IPS DF 4.7 (cell line): ENCODE measurements at regions not wholly inside any gene's neighbourhood (a gene's known extent, or its start where the extent isn't known, plus 50 kb on each side); places are given as distances from the start of the nearest gene placed in this dataset.
"Not testable (repeated sequence)": the region's sequence is repeated elsewhere in the genome, so short reads cannot be mapped to it uniquely, and the experiment has no call there.

Experiments
- DNase-seq: peaks from one replicate; pipeline ENCODE4 v3.0.0-alpha.2; 2013; ENCODE audit warnings: low spot score; ENCODE audit errors: extremely low read depth

DNA sequence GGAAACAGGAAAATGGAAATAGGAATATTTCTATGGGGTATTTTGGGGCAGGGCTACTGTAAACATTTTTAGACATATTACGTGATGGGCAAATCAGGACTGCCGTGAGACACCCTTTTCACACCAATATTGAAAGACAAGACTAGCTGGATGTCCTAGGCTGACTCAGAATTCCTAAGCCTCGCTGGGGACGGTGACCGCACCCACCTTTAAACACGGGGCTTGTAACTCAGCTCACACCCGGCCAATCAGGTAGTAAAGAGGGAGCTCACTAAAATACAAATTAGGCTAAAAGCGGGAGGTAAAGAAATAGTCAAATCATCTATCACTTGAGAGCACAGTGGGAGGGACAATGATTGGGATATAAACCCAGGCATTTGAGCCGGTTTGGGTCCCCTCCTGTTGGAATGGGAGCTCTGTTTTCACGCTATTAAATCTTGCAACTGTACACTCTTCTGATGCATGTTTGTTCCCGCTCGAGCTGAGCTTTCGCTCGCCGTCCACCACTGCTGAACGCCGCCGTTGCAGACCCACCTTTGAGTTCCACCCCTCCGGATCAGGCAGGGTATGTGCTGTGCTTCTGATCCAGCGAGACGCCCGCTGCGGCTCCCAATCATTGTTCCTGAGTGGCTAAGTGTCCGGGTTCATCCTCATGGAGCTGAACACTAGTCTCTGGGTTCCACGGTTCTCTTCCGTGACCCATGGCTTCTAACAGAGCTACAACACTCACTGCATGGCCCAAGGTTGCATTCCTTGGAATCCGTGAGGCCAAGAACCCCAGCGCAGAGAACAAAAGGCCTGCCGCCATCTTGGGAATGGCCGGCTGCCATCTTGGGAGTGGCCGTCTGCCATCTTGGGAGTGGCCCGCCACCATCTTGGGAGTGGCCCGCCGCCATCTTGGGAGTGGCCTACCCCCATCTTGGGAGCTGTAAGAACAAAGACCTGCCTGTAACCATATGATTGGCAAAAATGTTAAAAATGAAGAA, 152.6 kb downstream of the CRLF2 start:
- no peak for DNase-seq

DNA sequence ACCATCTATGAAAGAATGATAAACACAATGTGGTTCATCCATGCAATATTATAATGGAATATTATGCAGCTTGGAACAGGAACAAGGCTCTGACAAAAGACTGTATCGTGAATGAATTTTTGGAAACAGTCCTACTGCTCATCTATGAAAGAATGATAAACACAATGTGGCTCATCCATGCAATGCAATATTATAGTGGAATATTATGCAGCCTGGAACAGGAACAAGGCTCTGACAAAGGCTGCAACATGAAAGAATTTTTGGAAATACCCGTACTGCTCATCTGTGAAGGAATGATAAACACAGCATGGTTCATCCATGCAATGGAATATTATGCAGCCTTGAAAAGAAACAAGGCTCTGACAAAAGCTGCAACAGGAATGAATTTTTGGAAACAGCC, 158.8 kb downstream of the CRLF2 start:
- not testable (repeated sequence) for DNase-seq

DNA sequence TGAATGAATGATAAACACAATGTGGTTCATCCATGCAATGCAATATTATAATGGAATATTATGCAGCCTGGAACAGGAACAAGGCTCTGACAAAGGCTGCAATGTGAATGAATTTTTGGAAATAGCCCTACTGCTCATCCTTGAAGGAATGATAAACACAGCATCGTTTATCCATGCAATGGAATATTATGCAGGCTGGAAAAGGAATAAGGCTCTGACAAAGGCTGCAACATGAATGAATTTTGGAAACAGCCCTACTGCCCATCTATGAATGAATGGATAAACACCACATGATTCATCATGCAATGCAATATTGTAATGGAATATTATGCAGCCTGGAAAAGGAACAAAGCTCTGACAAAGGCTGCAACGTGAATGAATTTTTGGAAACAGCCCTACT, 159.4 kb downstream of the CRLF2 start:
- no peak for DNase-seq

DNA sequence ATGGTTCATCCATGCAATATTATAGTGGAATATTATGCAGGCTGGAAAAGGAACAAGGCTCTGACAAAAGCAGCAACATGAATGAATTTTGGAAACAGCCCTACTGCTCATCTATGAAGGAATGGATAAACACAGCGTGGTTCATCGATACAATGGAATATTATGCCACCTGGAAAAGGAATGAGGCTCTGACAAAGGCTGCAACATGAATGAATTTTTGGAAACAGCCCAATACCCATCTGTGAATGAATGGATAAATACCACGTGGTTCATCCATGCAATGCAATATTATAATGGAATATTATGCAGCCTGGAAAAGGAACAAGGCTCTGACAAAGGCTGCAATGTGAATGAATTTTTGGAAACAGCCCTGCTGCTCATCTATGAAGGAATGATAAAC, 160.4 kb downstream of the CRLF2 start:
- DNase-seq: no peak

DNA sequence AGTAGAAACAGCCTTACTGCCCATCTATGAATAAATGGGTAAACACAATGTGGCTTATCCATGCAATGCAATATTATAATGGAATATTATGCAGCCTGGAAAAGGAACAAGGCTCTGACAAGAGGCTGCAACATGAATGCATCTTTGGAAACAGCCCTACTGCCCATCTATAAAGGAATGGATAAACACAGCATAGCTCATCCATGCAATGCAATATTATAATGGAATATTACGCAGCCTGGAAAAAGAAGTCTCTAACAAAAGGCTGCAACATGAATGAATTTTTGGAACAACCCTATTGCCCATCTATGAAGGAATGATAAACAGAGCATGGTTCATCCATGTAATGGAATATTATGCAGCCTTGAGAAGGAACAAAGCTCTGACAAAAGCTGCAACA, 161.0 kb downstream of the CRLF2 start:
- DNase-seq: no peak

DNA sequence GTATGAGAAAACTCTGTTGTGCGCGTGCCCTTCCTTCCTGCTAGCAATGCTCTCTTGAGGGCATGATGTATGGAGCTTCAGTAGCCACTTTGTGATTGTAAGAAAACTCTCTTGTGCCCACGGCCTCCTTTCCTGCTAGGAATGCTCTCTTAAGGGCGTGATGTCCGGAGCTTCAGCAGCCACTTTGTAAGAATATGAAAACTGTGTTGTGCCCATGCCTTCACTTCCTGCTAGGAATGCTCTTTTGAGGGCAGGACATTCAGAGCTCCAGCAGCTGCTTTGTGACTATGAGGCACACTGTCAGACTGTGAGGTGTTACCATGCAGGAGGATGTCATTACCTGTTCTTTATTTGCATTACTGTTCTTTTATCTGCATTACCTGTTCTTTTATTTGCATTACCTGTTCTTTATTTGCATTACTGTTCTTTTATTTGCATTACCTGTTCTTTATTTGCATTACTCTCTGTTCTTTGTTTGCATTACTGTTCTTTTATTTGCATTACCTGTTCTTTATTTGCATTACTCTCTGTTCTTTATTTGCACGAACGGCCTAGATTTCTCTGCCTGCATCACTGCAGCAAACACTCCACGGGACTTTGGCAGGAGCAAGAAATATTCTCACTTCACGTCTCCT, 166.7 kb downstream of the CRLF2 start:
- no peak for DNase-seq

DNA sequence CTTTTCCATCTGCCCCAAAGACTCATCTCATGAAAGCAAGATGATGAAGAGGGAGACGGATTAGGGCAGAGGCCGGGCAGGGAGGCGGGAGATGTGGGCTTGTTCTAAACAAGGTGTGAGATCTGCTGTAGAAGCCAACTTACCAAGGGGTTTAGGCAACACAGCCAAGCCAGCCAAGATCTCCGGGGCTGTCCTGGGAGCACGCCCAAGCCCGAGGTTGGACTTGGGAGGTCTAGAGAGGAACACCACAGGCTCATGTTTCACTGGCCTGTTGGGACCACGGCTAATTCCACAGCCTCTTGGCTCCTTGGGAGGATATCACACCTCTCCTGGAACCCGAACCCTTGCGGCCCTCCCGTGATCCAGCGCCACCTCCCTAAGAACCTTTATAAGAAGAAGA, 171.4 kb downstream of the CRLF2 start:
- no peak for DNase-seq

DNA sequence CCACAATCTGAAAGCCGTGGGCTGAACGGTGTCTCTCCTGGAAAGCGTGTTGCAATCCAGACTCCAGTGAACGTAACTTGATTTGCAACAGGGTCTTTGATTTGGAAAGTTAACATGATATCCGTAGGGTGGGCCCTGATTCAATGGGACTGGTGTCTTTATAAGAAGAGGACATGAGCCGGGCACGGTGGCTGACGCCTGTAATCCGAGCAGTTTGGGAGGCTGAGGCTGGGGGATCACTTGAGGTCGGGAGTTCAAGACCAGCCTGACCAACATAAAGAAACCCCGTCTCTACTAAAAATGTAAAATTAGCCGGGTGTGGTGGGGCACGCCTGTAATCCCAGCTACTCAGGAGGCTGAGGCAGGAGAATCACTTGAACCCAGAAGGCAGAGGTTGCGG, 176.5 kb downstream of the CRLF2 start:
- not testable (repeated sequence) for DNase-seq

DNA sequence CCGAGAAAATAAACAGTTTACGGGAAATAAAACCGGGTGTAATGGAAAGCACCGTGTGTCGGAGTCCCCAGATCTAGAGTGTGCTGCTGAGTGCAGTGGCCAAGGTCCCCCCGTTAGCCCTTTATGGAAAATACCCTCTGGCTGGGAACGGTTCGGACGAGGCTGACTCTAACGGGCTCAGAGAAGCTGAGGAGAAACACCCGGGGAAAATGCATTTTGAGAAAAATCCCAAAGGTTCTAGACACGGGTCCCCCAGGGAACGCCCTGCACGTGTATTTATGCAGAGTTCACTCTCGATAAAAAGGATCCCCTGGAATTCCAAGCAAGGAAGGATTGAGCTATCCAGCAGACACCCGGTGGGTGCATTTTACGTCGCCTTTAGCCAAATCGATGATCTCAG, 177.2 kb downstream of the CRLF2 start:
- no peak for DNase-seq

DNA sequence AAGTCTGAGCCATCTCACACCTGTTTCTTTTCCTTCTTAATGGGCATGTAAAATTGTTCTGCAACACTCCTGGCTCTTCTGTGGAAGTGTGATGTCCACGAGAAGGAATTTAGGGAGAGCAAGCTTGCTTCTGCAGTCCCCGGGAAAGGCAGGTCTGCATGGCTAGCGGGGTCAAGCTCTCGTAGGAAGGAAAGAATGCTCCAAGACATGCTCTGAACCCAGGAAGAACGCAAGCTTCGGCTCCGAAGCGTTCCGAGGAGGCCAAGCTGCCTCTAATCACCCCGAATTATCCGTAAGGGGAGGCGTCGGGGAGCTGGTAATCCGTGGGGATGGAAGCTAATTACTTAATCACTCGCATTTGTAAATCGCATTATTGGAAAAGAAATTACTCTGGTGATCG, 177.7 kb downstream of the CRLF2 start:
- no peak for DNase-seq

DNA sequence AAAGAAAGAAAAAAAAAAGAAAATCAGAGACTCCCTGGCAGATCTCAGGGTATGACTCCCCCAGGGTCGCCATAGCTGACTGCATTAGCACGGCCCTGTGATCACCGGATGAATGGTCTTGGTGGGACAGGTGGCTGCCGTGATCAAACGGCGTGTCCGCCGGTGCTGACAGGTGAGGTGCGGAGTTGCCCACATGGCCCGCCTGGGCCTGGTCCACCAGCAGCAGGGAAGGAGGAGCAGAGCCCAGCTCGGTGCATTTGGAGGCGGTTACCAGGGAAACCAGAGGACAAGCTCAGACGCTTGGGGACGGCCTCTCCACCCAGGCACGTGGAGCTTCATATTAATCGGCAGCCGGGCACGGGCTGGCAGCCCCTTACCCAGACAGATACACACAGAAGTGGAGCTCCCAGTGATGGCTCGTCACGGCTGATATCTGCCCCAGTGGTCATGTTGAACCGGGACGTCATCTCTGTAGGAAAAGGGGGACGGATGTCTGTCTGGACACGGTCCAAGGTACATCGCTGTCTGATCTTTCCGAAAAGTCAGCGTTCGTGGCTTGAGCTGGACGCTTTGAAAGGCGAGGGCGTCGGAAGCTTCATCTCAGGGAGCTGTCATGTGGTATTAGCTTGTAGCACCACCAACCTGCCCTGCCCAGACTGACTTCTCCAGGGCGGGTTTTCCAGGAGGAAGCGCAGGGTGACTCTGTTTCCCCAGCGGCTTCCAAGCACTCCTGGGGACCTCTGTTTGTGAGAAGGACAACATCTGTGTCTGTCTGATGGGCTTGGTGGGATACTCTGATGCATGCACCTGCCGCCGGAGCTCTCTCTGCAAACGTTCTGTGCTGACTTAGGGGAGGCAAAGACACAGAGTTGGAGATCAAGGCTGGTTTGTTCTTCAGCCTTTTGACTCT, 180.7 kb downstream of the CRLF2 start:
- no peak for DNase-seq

DNA sequence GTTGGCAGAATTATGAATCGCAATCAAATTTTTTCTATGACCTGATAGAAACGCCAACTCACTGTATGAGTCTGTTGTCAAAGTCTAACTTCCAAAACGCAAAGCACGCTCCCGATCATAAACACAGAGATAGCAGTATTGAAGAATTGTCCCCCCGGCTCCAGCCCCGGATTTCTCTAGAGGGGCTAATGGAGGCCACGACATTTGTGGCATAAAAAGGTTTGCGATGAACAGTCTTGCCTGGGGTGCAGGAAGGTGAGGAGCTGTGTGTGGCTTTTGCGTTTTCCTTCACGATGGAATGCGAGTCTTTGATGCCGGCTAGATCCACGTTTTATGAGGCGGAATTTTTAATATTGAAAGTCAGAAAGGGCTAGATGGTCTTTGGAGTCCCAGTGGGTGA, 183.0 kb downstream of the CRLF2 start:
- DNase-seq: no peak

DNA sequence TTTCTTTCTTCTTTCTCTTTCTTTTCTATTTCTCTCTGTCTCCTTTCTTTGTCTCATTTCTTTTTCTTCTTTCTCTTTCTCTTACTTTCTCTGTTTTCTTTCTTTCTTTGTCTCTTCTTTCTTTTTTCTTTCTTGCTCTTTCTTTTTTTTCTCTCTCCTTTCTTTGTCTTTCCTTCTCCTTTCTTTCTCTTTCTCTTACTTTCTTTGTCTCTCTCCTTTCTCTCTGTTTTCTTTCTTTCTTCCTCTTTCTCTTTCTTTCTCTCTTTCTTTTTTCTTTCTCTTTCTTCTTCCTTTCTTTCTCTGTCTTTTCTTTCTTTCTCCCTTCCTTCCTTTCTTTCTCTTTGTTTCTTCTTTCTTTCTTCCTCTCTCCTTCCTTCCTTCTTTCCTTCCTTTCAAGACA, 184.8 kb downstream of the CRLF2 start:
- no peak for DNase-seq

DNA sequence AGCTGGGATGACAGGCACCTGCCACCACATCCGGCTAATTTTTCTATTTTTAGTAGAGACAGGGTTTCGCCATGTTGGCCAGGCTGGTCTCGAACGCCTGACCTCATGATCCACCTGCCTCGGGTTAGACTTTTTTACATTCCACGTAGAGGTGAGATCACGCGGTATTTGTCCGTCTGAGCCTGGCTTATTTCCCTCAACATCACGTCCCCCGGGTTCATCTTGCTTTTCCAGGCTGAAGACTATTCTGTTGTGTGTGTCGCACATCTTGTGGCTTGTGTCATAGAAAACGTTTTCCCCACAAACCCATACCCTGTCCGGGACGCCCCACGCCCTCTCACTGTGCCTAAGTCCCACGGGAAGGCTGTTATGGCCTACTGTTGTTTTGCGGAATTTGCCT, 185.3 kb downstream of the CRLF2 start:
- DNase-seq: no peak

DNA sequence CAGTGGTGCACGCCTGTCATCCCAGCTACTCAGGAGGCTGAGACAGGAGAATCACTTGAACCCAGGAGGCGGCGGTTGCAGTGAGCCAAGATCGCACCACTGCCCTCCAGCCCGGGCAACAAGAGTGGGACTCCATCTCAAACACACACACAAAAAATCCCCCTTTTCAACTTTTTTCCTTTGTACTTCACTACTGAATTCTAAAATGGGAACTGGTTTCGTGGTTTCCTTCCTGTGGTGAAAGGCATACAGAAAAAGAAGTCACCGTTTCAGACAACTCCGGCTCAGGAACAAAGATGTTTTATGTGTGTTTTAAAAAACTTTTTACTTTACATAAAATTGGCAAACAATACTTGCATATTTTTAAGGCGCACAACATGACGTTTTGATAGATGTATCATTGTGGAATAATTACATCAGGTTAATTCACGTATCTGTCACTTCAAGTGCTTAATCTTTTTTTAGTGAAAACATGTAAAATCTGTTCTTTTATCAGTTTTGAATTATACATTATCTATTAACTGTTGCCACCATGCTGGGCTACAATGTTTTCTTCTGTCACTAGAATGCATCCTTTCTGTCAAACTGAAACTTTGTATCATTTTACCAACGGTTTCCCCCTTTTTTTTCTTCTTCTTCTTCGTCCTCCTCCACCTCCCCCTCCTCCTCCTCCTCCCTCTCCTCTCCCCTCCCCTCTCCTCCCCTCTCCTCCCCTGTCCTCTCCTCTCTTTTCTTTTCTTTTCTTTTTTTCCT, 186.0 kb downstream of the CRLF2 start:
- DNase-seq: no peak

DNA sequence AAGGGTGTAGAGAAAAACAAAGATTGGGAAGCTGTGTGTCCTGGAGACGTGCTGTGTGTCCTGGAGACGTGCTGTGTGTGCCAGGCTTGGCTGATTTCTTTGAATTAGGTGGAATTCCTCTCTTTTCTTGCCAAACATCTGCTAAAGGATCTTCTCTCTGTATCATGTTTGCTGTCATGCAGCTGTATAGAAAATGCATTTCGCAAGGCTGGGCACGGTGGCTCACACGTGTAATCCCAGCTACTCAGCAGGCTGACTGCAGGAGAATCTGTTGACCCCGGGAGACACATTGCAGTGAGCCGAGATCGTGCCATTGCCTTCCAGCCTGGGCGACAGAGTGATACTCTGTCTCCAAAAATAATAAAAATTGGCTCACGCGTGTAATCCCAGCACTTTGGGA, 187.0 kb downstream of the CRLF2 start:
- no peak for DNase-seq

DNA sequence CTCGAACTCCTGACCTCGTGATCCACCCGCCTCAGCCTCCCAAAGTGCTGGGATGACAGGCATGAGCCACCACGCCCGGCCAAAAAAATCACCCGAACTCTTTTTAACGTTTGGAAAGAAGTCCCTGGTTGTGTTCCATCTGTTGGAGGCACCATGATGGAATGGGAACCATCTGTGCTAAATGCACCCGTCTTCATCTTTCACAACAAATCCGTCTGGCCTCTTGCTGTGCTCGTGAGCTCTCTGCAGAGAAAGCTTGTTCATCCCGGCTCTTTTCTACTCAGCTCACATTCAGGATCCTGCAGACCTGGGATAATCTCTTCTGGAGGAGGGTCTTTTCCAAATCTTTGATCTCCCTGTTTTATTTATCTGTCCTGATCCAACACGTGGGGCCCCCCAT, 188.8 kb downstream of the CRLF2 start:
- DNase-seq: no peak

DNA sequence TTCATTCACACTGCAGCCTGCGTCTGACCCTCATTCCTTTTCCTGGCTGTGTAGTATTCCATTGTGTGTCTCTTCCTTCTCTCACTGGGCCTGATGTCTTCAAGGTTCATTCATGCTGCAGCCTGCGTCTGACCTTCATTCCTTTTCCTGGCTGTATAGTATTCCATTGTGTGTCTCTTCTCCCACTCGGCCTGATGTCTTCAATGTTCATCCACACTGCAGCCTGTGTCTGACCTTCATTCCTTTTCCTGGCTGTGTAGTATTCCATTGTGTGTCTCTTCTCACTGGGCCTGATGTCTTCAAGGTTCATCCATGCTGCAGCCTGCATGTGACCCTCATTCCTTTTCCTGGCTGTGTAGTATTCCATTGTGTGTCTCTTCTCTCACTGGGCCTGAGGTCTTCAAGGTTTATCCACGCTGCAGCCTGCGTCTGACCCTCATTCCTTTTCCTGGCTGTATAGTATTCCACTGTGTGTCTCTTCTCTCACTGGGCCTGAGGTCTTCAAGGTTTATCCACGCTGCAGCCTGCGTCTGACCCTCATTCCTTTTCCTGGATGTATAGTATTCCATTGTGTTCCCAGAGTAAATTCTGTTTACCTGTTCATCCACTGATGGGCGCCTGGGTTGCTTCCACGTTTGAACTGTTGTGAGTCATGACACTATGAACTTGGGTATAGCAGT, 191.0 kb downstream of the CRLF2 start:
- DNase-seq: not testable (repeated sequence)

DNA sequence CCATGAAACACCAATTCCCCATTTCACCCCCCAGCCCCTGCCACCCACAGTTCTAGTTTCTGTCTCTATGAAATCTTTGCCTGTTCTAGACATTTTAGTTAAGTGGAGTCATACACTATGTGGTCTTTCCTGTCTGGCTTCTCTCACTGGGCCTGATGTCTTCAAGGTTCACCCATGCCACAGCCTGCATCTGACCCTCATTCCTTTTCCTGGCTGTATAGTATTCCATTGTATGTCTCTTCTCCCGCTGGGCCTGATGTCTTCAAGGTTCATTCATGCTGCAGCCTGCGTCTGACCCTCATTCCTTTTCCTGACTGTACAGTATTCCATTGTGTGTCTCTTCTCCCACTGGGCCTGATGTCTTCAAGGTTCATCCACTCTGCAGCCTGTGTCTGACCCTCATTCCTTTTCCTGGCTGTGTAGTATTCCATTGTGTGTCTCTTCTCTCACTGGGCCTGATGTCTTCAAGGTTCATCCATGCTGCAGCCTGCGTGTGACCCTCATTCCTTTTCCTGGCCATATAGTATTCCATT, 191.7 kb downstream of the CRLF2 start:
- no peak for DNase-seq

DNA sequence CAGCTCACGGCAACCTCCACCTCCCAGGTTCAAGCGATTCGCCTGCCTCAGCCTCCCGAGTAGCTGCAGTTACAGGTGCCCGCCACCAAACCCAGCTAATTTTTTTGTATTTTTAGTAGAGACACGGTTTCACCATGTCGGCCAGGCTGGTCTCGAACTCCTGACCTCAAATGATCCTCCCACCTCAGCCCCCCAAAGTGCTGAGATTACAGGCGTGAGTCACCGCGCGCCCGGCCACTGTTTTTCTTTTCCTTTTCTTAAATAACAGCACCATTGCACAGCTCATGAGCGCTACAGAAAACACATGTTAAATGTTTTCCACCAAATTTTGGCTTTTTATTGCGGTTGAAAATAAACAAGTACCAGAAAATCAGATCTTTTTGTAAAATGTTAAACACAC, 195.5 kb downstream of the CRLF2 start:
- DNase-seq: not testable (repeated sequence)
